Endothelial cell (in vitro differentiated cells): ENCODE measurements at regions not wholly inside any gene's neighbourhood (a gene's known extent, or its start where the extent isn't known, plus 50 kb on each side); places are given as distances from the start of the nearest gene placed in this dataset.

ENCODE experiments used
- DNase-seq: peaks from one replicate; pipeline ENCODE4 v3.0.0; 2021; ENCODE audit warnings: low spot score
- H3K27ac Mint-ChIP-seq: one replicate; pipeline ENCODE4 v1.8.0; 2021; ENCODE audit warnings: mixed read lengths, inconsistent platforms; ENCODE audit not compliant: unreplicated experiment
- H3K27me3 Mint-ChIP-seq: one replicate; pipeline ENCODE4 v1.8.0; 2021; ENCODE audit warnings: mild to moderate bottlenecking, moderate library complexity, mixed read lengths, inconsistent platforms; ENCODE audit not compliant: unreplicated experiment
- H3K36me3 Mint-ChIP-seq: one replicate; pipeline ENCODE4 v1.8.0; 2021; ENCODE audit warnings: mild to moderate bottlenecking, low read depth, mixed read lengths, inconsistent platforms; ENCODE audit not compliant: unreplicated experiment
- H3K4me1 Mint-ChIP-seq: one replicate; pipeline ENCODE4 v1.8.0; 2021; ENCODE audit warnings: mild to moderate bottlenecking, mixed read lengths, inconsistent platforms; ENCODE audit not compliant: unreplicated experiment
- H3K4me3 Mint-ChIP-seq: one replicate; pipeline ENCODE4 v1.8.0; 2021; ENCODE audit warnings: mild to moderate bottlenecking, mixed read lengths, inconsistent platforms; ENCODE audit not compliant: unreplicated experiment
- H3K9me3 Mint-ChIP-seq: one replicate; pipeline ENCODE4 v1.8.0; 2021; ENCODE audit warnings: mixed read lengths, inconsistent platforms; ENCODE audit not compliant: unreplicated experiment
- CTCF ChIP-seq: fragments of 200-600 bp; sonication (generic); IDR thresholded peaks from one replicate; pipeline ENCODE4 v1.5.0; 2021; ENCODE audit warnings: antibody characterized with exemption; ENCODE audit not compliant: unreplicated experiment

- no peak for DNase-seq
- no peak overlapping the region for H3K27ac Mint-ChIP-seq
- peaks cover 4% of the 10 kb centered on the region for H3K27me3 Mint-ChIP-seq
- no peak overlapping the region for H3K4me3 Mint-ChIP-seq
- TF ChIP-seq CTCF, result no peak
- peaks cover 24% of the 10 kb centered on the region for H3K4me1 Mint-ChIP-seq
- H3K9me3 Mint-ChIP-seq, result no peaks in the 10 kb centered on the region
- H3K36me3 Mint-ChIP-seq, result no peaks in the 10 kb centered on the region
Measured at GRCh38 chr20:57785720-57786119, 75.9 kb upstream of the PMEPA1 start.

GRCh38 chr20:57785061-57785460 lies 75.2 kb upstream of the PMEPA1 start:
- no peak for DNase-seq
- TF ChIP-seq CTCF, result no peak
- no peaks in the 10 kb centered on the region for H3K9me3 Mint-ChIP-seq
- H3K36me3 Mint-ChIP-seq, result no peaks in the 10 kb centered on the region
- no peak overlapping the region for H3K27ac Mint-ChIP-seq
- H3K4me1 Mint-ChIP-seq, result peaks cover 20% of the 10 kb centered on the region
- no peak overlapping the region for H3K4me3 Mint-ChIP-seq
- peaks cover 4% of the 10 kb centered on the region for H3K27me3 Mint-ChIP-seq

- Mint-ChIP-seq H3K4me1 (peaks cover 21% of the 10 kb centered on the region), H3K27me3 (peaks cover 4% of the 10 kb centered on the region), H3K36me3 (no peaks in the 10 kb centered on the region), H3K4me3 (peak overlapping the region; percentile 28), H3K9me3 (no peaks in the 10 kb centered on the region), H3K27ac (no peak overlapping the region)
- no peak for DNase-seq
- no peak for TF ChIP-seq CTCF
Measured at GRCh38 chr20:57783956-57784837, 74.4 kb upstream of the PMEPA1 start.

- TF ChIP-seq CTCF, result no peak
- peaks cover 19% of the 10 kb centered on the region for H3K4me1 Mint-ChIP-seq
- no peak overlapping the region for H3K27ac Mint-ChIP-seq
- no peaks in the 10 kb centered on the region for H3K9me3 Mint-ChIP-seq
- no peak for DNase-seq
- H3K27me3 Mint-ChIP-seq, result peaks cover 4% of the 10 kb centered on the region
- no peaks in the 10 kb centered on the region for H3K36me3 Mint-ChIP-seq
- no peak overlapping the region for H3K4me3 Mint-ChIP-seq
Measured at GRCh38 chr20:57783196-57783595, 73.4 kb upstream of the PMEPA1 start.

- Mint-ChIP-seq H3K36me3 (no peaks in the 10 kb centered on the region), H3K4me3 (no peak overlapping the region), H3K9me3 (no peaks in the 10 kb centered on the region), H3K27ac (no peak overlapping the region), H3K27me3 (peaks cover 4% of the 10 kb centered on the region), H3K4me1 (peaks cover 19% of the 10 kb centered on the region)
- no peak for TF ChIP-seq CTCF
- no peak for DNase-seq
Measured at GRCh38 chr20:57782631-57783041, 72.8 kb upstream of the PMEPA1 start.
